ENCODE measurements at regions not wholly inside any gene's neighbourhood (a gene's known extent, or its start where the extent isn't known, plus 50 kb on each side); places are given as distances from the start of the nearest gene placed in this dataset.
"Not testable (repeated sequence)": the region's sequence is repeated elsewhere in the genome, so short reads cannot be mapped to it uniquely, and the experiment has no call there.

GRCh38 chr11:129637983-129638776 is 177.5 kb upstream of the TMEM45B start:
- DNase-seq: no peak

- DNase-seq: no peak
Measured at GRCh38 chr11:129639300-129639699, 176.3 kb upstream of the TMEM45B start.

- no peak for DNase-seq
Measured at GRCh38 chr11:129640671-129641070, 175.0 kb upstream of the TMEM45B start.

- DNase-seq: no peak
Measured at GRCh38 chr11:129643031-129643721, 172.5 kb upstream of the TMEM45B start.

- no peak for DNase-seq
Measured at GRCh38 chr11:129644326-129644725, 171.3 kb upstream of the TMEM45B start.

GRCh38 chr11:129645943-129646342 is 169.7 kb upstream of the TMEM45B start:
- DNase-seq: no peak

- DNase-seq: not testable (repeated sequence)
Measured at GRCh38 chr11:129650044-129650443, 165.6 kb upstream of the TMEM45B start.

- no peak for DNase-seq
Measured at GRCh38 chr11:129652835-129653234, 162.8 kb upstream of the TMEM45B start.

- DNase-seq: no peak
Measured at GRCh38 chr11:129655247-129655832, 160.3 kb upstream of the TMEM45B start.

GRCh38 chr11:129657866-129658525 is 157.7 kb upstream of the TMEM45B start:
- DNase-seq: no peak

GRCh38 chr11:129658526-129658867 is 157.2 kb upstream of the TMEM45B start:
- no peak for DNase-seq

- DNase-seq: no peak
Measured at GRCh38 chr11:129680907-129681306, 134.7 kb upstream of the TMEM45B start.

- no peak for DNase-seq
Measured at GRCh38 chr11:129681344-129682114, 134.1 kb upstream of the TMEM45B start.

GRCh38 chr11:129686269-129686668 is 129.4 kb upstream of the TMEM45B start:
- DNase-seq: no peak

GRCh38 chr11:129691142-129691541 is 124.5 kb upstream of the TMEM45B start:
- DNase-seq: no peak

- peak; percentile 35 for DNase-seq
Measured at GRCh38 chr11:129694538-129694937, 121.1 kb upstream of the TMEM45B start.

GRCh38 chr11:129694966-129695365 is 120.7 kb upstream of the TMEM45B start:
- no peak for DNase-seq

- peak; percentile 79 for DNase-seq
Measured at GRCh38 chr11:129695571-129696308, 119.9 kb upstream of the TMEM45B start.

GRCh38 chr11:129696309-129696989 is 119.2 kb upstream of the TMEM45B start:
- DNase-seq: no peak

GRCh38 chr11:129698212-129698611 is 117.4 kb upstream of the TMEM45B start:
- peak; percentile 49 for DNase-seq

GRCh38 chr11:129699711-129700304 is 115.8 kb upstream of the TMEM45B start:
- DNase-seq: no peak

Measured in hematopoietic multipotent progenitor cell treated with erythropoietin and hydrocortisone succinate and interleukin-3 and kit ligand, for 4 days (in vitro differentiated cells).